ENCODE measurements at regions not wholly inside any gene's neighbourhood (a gene's known extent, or its start where the extent isn't known, plus 50 kb on each side); places are given as distances from the start of the nearest gene placed in this dataset.

DNA sequence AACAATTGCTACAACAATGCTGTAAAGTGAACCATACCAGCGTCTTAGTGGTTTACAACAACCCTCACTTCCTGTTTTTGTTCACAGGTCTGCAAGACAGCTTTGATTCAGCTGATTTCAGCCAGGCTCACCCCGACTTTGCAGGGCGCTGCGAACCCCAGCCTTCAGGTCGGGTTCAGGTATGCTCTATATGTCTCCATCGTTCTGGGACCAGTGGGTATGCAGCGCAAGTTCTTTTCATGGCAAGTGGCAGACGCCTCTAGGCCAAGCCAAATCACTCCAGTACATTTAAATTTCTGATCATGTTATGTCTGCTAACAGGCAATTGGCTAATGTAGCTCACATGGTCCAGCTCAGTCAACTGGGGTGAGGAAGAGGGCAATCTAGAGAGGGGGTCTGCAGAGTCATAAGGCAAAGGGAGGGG, 52.4 kb upstream of the RGMA start:
- TF ChIP-seq, protein P1, sequence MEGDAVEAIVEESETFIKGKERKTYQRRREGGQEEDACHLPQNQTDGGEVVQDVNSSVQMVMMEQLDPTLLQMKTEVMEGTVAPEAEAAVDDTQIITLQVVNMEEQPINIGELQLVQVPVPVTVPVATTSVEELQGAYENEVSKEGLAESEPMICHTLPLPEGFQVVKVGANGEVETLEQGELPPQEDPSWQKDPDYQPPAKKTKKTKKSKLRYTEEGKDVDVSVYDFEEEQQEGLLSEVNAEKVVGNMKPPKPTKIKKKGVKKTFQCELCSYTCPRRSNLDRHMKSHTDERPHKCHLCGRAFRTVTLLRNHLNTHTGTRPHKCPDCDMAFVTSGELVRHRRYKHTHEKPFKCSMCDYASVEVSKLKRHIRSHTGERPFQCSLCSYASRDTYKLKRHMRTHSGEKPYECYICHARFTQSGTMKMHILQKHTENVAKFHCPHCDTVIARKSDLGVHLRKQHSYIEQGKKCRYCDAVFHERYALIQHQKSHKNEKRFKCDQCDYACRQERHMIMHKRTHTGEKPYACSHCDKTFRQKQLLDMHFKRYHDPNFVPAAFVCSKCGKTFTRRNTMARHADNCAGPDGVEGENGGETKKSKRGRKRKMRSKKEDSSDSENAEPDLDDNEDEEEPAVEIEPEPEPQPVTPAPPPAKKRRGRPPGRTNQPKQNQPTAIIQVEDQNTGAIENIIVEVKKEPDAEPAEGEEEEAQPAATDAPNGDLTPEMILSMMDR (IDR thresholded peaks at IDR 0.05), result no peak
- no peak for TF ChIP-seq POLR2A (IDR thresholded peaks at IDR 0.05)
